ENCODE measurements at regions not wholly inside any gene's neighbourhood (a gene's known extent, or its start where the extent isn't known, plus 50 kb on each side); places are given as distances from the start of the nearest gene placed in this dataset.

DNA sequence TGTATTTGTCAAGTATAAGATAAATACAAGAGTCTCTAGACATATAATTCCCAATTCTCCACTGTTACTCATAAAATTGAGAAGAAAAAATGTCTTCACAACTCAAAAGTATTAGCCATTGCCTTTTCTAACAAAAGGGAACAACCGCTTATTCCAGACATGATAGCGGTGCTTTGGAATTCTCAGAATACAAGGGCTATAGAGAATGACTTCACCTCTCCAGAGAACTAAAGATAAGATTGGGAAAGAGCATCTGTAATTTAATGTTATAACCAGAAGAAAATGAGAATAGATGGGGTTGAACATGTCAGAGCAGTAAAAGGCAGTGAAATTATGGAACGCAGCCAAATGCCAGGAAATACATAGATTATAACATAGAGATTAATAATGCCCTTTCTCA lies 730.8 kb downstream of the C6orf118 start:
- TF ChIP-seq CTCF (IDR thresholded peaks at IDR 0.05; ENCODE audit: insufficient read depth, low read length, poor library complexity, severe bottlenecking) (no peak), EZH2phosphoT487 (conservative IDR thresholded peaks at IDR 0.05; ENCODE audit: low read length) (no peak)
